ENCODE measurements at regions not wholly inside any gene's neighbourhood (a gene's known extent, or its start where the extent isn't known, plus 50 kb on each side); places are given as distances from the start of the nearest gene placed in this dataset.
A peak's percentile ranks its signal among the peaks of the same experiment; 100 is the strongest.

GRCh38 chr3:137343283-137343682, 385.5 kb downstream of the IL20RB start:
- TF ChIP-seq CTCF (IDR thresholded peaks at IDR 0.05; ENCODE audit: low read depth, low read length, missing control alignments) = no peak
- no peak overlapping the region for H3K4me3 ChIP-seq (ENCODE audit: low read depth, low read length)
- DNase-seq (ENCODE audit: low read depth) = no peak

GRCh38 chr3:137347132-137347531, 389.3 kb downstream of the IL20RB start:
- no peak for DNase-seq (ENCODE audit: low read depth)
- no peak overlapping the region for H3K4me3 ChIP-seq (ENCODE audit: low read depth, low read length)
- peak; percentile 26 for TF ChIP-seq CTCF (IDR thresholded peaks at IDR 0.05; ENCODE audit: low read depth, low read length, missing control alignments)

GRCh38 chr3:137347817-137348368, 390.1 kb downstream of the IL20RB start:
- no peak for DNase-seq (ENCODE audit: low read depth)
- no peak for TF ChIP-seq CTCF (IDR thresholded peaks at IDR 0.05; ENCODE audit: low read depth, low read length, missing control alignments)
- H3K4me3 ChIP-seq (ENCODE audit: low read depth, low read length) = no peak overlapping the region

- H3K4me3 ChIP-seq (ENCODE audit: low read depth, low read length) = no peak overlapping the region
- no peak for TF ChIP-seq CTCF (IDR thresholded peaks at IDR 0.05; ENCODE audit: low read depth, low read length, missing control alignments)
- DNase-seq (ENCODE audit: low read depth) = no peak
Observed at GRCh38 chr3:137348936-137349335, 391.2 kb downstream of the IL20RB start.

GRCh38 chr3:137349557-137350348, 392.0 kb downstream of the IL20RB start:
- DNase-seq (ENCODE audit: low read depth) = no peak
- no peak overlapping the region for H3K4me3 ChIP-seq (ENCODE audit: low read depth, low read length)
- no peak for TF ChIP-seq CTCF (IDR thresholded peaks at IDR 0.05; ENCODE audit: low read depth, low read length, missing control alignments)

GRCh38 chr3:137360531-137361201, 402.9 kb downstream of the IL20RB start:
- TF ChIP-seq CTCF (IDR thresholded peaks at IDR 0.05; ENCODE audit: low read depth, low read length, missing control alignments) = no peak
- H3K4me3 ChIP-seq (ENCODE audit: low read depth, low read length) = no peak overlapping the region
- DNase-seq (ENCODE audit: low read depth) = no peak

All from GM12864 (cell line).